ENCODE measurements at regions not wholly inside any gene's neighbourhood (a gene's known extent, or its start where the extent isn't known, plus 50 kb on each side); places are given as distances from the start of the nearest gene placed in this dataset.

- TF ChIP-seq CTCF (conservative IDR thresholded peaks at IDR 0.05; ENCODE audit: low read length), result no peak
- TF ChIP-seq EZH2phosphoT487 (IDR thresholded peaks at IDR 0.05; ENCODE audit: borderline replicate concordance), result no peak
These were observed 124.5 kb upstream of the PJA1 start for GRCh38 chrX:69289793-69290123.

Data from Loucy (cell line).